ENCODE measurements at regions not wholly inside any gene's neighbourhood (a gene's known extent, or its start where the extent isn't known, plus 50 kb on each side); places are given as distances from the start of the nearest gene placed in this dataset.
"Not testable (repeated sequence)": the region's sequence is repeated elsewhere in the genome, so short reads cannot be mapped to it uniquely, and the experiment has no call there.

DNA sequence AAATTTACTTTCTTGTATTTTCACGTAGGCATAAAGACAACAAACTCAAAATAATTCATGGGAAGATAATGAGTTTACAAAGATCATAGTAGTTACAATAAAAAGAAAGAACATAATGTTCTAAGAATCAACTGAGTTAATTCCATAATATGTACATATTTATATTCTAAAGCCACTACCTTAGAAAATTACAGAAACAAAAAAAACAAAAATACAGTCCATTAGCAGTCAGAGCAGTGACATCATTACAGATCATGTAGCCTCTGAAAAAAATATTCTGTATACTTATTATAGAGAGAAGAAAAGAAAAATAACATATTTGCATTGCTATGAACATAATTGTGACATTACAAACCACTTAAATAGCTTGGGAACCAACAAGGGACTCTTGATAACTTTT lies 360.1 kb upstream of the RGS18 start:
- intact Hi-C loops (cut with micrococcal nuclease): no loop called here
- no peak overlapping the region for H3K27ac Mint-ChIP-seq

DNA sequence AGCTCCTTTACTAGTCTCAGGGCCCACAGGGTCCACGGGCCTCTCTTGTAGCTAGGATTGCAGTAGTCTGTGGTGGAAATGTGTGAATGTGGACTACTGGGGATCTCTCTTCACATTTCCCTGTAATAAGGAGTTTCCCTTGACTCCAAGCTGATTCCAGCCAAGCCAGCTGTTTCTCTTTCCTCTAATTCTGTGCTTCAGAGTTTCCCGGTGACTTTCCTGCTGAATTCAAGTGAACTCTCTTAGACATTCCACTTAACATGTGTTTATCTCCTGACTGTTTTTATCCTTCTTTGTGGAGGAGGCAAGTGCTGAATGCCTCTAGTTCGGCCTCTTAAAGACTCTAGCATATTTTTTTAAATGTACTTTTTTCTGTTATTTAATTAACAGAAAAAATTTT lies 354.0 kb upstream of the RGS18 start:
- TF ChIP-seq, protein P1, sequence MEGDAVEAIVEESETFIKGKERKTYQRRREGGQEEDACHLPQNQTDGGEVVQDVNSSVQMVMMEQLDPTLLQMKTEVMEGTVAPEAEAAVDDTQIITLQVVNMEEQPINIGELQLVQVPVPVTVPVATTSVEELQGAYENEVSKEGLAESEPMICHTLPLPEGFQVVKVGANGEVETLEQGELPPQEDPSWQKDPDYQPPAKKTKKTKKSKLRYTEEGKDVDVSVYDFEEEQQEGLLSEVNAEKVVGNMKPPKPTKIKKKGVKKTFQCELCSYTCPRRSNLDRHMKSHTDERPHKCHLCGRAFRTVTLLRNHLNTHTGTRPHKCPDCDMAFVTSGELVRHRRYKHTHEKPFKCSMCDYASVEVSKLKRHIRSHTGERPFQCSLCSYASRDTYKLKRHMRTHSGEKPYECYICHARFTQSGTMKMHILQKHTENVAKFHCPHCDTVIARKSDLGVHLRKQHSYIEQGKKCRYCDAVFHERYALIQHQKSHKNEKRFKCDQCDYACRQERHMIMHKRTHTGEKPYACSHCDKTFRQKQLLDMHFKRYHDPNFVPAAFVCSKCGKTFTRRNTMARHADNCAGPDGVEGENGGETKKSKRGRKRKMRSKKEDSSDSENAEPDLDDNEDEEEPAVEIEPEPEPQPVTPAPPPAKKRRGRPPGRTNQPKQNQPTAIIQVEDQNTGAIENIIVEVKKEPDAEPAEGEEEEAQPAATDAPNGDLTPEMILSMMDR (IDR thresholded peaks at IDR 0.05): no peak
- no peaks in the 10 kb centered on the region for H3K4me1 Mint-ChIP-seq
- H3K4me3 Mint-ChIP-seq: no peak overlapping the region
- no peaks in the 10 kb centered on the region for H3K36me3 Mint-ChIP-seq (ENCODE audit: low read depth)
- no peaks in the 10 kb centered on the region for H3K27me3 Mint-ChIP-seq
- ChIA-PET CTCF (no interaction called here), POLR2A (no interaction called here)
- no peak overlapping the region for H3K27ac Mint-ChIP-seq
- intact Hi-C loops (cut with micrococcal nuclease): no loop called here
- ATAC-seq (ENCODE audit: low read depth) (no peak), DNase-seq (no peak)
- peaks cover 3% of the 10 kb centered on the region for H3K9me3 Mint-ChIP-seq

More for the DNA sequence above, 360.1 kb upstream of the RGS18 start:
- DNase-seq (no peak), ATAC-seq (ENCODE audit: low read depth) (no peak)
- POLR2A ChIA-PET: no interaction called here
- H3K36me3 Mint-ChIP-seq (ENCODE audit: low read depth): no peaks in the 10 kb centered on the region
- peaks cover 1% of the 10 kb centered on the region for H3K9me3 Mint-ChIP-seq
- CTCF ChIA-PET: no interaction called here
- no peak overlapping the region for H3K4me3 Mint-ChIP-seq
- no peaks in the 10 kb centered on the region for H3K4me1 Mint-ChIP-seq
- TF ChIP-seq, protein P1 (IDR thresholded peaks at IDR 0.05): no peak
- H3K27me3 Mint-ChIP-seq: no peaks in the 10 kb centered on the region

DNA sequence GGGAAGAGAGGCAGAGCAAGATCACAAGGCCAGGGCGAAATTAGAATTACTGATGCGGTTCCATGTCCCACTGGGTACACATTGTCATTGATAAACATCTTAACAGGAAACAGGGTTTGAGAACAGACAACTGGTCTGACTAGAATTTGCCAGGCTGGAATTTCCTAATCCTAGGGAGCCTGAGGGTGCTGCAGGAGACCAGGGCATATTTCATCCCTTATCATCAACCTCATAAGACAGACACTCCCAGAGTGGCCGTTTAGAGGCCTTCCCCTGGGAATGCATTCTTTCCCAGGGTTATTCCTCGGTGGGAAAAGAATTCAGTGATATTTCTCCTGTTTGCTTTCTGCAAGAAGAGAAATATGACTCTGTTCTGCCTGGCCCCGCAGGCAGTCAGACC lies 344.7 kb upstream of the RGS18 start:
- ATAC-seq (ENCODE audit: low read depth); H3K27me3 Mint-ChIP-seq; H3K27ac Mint-ChIP-seq; CTCF ChIA-PET; H3K4me1 Mint-ChIP-seq; H3K4me3 Mint-ChIP-seq; intact Hi-C loops (cut with micrococcal nuclease); H3K9me3 Mint-ChIP-seq; DNase-seq; H3K36me3 Mint-ChIP-seq (ENCODE audit: low read depth); POLR2A ChIA-PET: not testable (repeated sequence)

DNA sequence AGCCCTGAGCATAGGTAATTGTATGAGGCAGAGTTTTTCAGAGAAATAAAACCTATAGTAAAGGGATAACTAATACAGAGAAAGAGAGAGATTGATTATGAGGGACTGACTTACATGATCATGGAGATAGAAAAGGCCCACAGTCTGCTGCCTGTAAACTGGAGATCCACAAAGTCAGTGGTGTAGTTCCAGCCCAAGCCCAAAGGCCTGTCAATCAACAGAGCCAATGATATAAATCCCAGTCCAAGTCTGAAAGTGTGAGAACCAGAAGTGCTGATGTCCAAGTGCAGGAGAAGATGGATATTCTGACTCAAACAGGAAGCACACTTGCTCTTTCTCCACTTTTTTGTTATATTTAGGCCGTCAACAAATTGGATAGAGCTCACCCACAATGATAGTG lies 340.1 kb upstream of the RGS18 start:
- DNase-seq (no peak), ATAC-seq (ENCODE audit: low read depth) (no peak)
- Mint-ChIP-seq H3K4me1 (no peaks in the 10 kb centered on the region), H3K36me3 (ENCODE audit: low read depth) (no peaks in the 10 kb centered on the region), H3K27ac (no peak overlapping the region), H3K4me3 (no peak overlapping the region), H3K9me3 (peaks cover 3% of the 10 kb centered on the region), H3K27me3 (no peaks in the 10 kb centered on the region)
- ChIA-PET CTCF (no interaction called here), POLR2A (no interaction called here)
- intact Hi-C loops (cut with micrococcal nuclease): no loop called here
- TF ChIP-seq, protein P1 (IDR thresholded peaks at IDR 0.05): no peak

DNA sequence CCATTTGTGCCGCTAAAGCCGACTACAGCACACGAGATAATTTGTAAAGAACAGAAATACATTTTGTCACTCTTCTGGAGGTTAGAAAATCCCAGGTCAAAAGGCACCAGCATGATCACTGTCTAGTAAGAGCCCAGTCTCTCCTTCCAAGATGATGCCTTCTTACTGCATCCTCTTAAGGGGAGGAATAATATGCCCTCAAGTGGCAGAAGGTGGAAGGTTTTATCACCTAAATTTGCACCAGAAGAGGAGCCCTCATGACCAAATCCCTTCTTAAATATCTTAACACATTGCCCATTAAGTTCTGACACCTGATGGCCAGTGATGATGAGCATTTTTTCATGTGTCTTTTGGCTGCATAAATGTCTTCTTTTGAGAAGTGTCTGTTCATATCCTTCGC lies 326.7 kb upstream of the RGS18 start:
- ATAC-seq (ENCODE audit: low read depth) (no peak), DNase-seq (no peak)
- TF ChIP-seq, protein P1 (IDR thresholded peaks at IDR 0.05): no peak
- Mint-ChIP-seq H3K4me3 (no peak overlapping the region), H3K27ac (no peak overlapping the region), H3K27me3 (no peaks in the 10 kb centered on the region), H3K4me1 (no peaks in the 10 kb centered on the region), H3K9me3 (no peaks in the 10 kb centered on the region), H3K36me3 (ENCODE audit: low read depth) (no peaks in the 10 kb centered on the region)
- CTCF ChIA-PET: no interaction called here
- intact Hi-C loops (cut with micrococcal nuclease): no loop called here
- POLR2A ChIA-PET: no interaction called here

DNA sequence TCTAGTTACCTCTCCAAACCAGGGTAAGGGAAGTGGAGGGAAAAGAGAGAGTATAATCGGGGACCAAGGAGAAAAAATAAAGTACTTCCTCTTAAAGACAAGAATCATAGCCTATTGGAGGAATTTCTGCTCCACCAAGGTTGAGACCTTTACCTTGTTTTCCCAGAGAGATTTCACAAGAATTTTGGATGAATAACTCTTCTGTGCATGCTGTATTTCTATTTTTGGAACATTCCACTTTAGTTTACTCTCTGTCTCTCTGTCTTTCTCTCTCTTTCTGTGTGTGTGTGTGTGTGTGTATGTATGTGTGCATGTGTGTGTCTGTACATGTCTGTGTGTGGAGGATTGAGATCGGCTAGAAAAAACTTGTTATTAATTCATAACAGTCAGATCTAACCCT lies 318.4 kb upstream of the RGS18 start:
- DNase-seq (no peak), ATAC-seq (ENCODE audit: low read depth) (no peak)
- Mint-ChIP-seq H3K4me3 (no peak overlapping the region), H3K9me3 (no peaks in the 10 kb centered on the region), H3K27me3 (no peaks in the 10 kb centered on the region), H3K36me3 (ENCODE audit: low read depth) (no peaks in the 10 kb centered on the region), H3K27ac (no peak overlapping the region), H3K4me1 (no peaks in the 10 kb centered on the region)
- TF ChIP-seq, protein P1 (IDR thresholded peaks at IDR 0.05): no peak
- intact Hi-C loops (cut with micrococcal nuclease): no loop called here
- POLR2A ChIA-PET: no interaction called here
- CTCF ChIA-PET: no interaction called here
